Thoracic aorta (tissue), 2 donors: ENCODE measurements at regions not wholly inside any gene's neighbourhood (a gene's known extent, or its start where the extent isn't known, plus 50 kb on each side); places are given as distances from the start of the nearest gene placed in this dataset.

Experiments
- ATAC-seq: fragments of 150-250 bp; one replicate; pipeline ENCODE4 v1.8.0; 2017; ENCODE audit warnings: low read depth; ENCODE audit not compliant: insufficient number of reproducible peaks, low FRiP score
- DNase-seq: peaks from one replicate; pipeline ENCODE4 v3.0.0-alpha.2; 2020; ENCODE audit warnings: low spot score
- H3K27ac ChIP-seq, 2 donors: fragments of 200-600 bp; sonication (generic); 1 replicate in 1 of 2; 2 replicates in 1 of 2; pipeline ENCODE4 v1.5.1; 2016; ENCODE audit warnings: mild to moderate bottlenecking in 2 of 2, moderate library complexity in 2 of 2
- H3K27me3 ChIP-seq: fragments of 200-600 bp; sonication (generic); replicated peaks from 2 replicates; pipeline ENCODE4 v1.6.0; 2016; ENCODE audit warnings: mild to moderate bottlenecking; ENCODE audit not compliant: insufficient read depth
- H3K36me3 ChIP-seq: fragments of 200-600 bp; sonication (generic); one replicate; pipeline ENCODE4 v1.5.1; 2016
- H3K4me1 ChIP-seq, 2 donors: fragments of 200-600 bp; sonication (generic); 1 replicate in 1 of 2; 2 replicates in 1 of 2; pipeline versions ENCODE4 v1.5.1 to v1.6.0; 2016; ENCODE audit warnings: low read depth in 2 of 2, mild to moderate bottlenecking in 1 of 2; ENCODE audit not compliant: control insufficient read depth in 1 of 2
- H3K4me3 ChIP-seq: fragments of 200-600 bp; sonication (generic); 2 replicates; pipeline ENCODE4 v1.5.1; 2016; ENCODE audit warnings: mild to moderate bottlenecking
- H3K9me3 ChIP-seq: fragments of 200-600 bp; sonication (generic); 2 replicates; pipeline ENCODE4 v1.5.1; 2016
- CTCF ChIP-seq: fragments of 200-600 bp; sonication (generic); IDR thresholded peaks from one replicate; pipeline ENCODE4 v1.5.1; 2019; ENCODE audit warnings: antibody characterized with exemption

- Histone ChIP-seq H3K27me3 (no peaks in the 10 kb centered on the region), H3K4me1 (peaks cover 0 to 13% of the 10 kb centered on the region in 2 donors), H3K9me3 (no peaks in the 10 kb centered on the region), H3K4me3 (no peak overlapping the region), H3K36me3 (no peaks in the 10 kb centered on the region), H3K27ac (no peak overlapping the region)
- ATAC-seq = no peak
- no peak for TF ChIP-seq CTCF
- DNase-seq = no peak
Measured at GRCh38 chr15:72936691-72937679, 115.3 kb upstream of the NEO1 start.

- Histone ChIP-seq H3K4me1 (peaks cover 0 to 13% of the 10 kb centered on the region in 2 donors), H3K9me3 (no peaks in the 10 kb centered on the region), H3K27ac (no peak overlapping the region), H3K27me3 (no peaks in the 10 kb centered on the region), H3K4me3 (no peak overlapping the region), H3K36me3 (no peaks in the 10 kb centered on the region)
- DNase-seq (no peak), ATAC-seq (no peak)
- no peak for TF ChIP-seq CTCF
Measured at GRCh38 chr15:72936237-72936636, 116.0 kb upstream of the NEO1 start.

- peaks cover 0 to 13% of the 10 kb centered on the region in 2 donors for H3K4me1 ChIP-seq
- no peaks in the 10 kb centered on the region for H3K36me3 ChIP-seq
- no peak for TF ChIP-seq CTCF
- H3K9me3 ChIP-seq = no peaks in the 10 kb centered on the region
- H3K4me3 ChIP-seq = no peak overlapping the region
- ATAC-seq = no peak
- DNase-seq = no peak
- H3K27me3 ChIP-seq = no peaks in the 10 kb centered on the region
- no peak overlapping the region for H3K27ac ChIP-seq
Measured at GRCh38 chr15:72935521-72935920, 116.7 kb upstream of the NEO1 start.

- TF ChIP-seq CTCF = no peak
- H3K27me3 ChIP-seq = no peaks in the 10 kb centered on the region
- H3K36me3 ChIP-seq = no peaks in the 10 kb centered on the region
- H3K9me3 ChIP-seq = no peaks in the 10 kb centered on the region
- H3K27ac ChIP-seq = no peak overlapping the region
- no peak for DNase-seq
- peaks cover 0 to 13% of the 10 kb centered on the region in 2 donors for H3K4me1 ChIP-seq
- ATAC-seq = no peak
- no peak overlapping the region for H3K4me3 ChIP-seq
Measured at GRCh38 chr15:72934921-72935320, 117.3 kb upstream of the NEO1 start.

- no peak for DNase-seq
- H3K27ac ChIP-seq = peak overlapping the region; percentile 10 to 44
- peaks cover 0 to 13% of the 10 kb centered on the region in 2 donors for H3K4me1 ChIP-seq
- no peaks in the 10 kb centered on the region for H3K27me3 ChIP-seq
- no peak overlapping the region for H3K4me3 ChIP-seq
- no peak for ATAC-seq
- H3K9me3 ChIP-seq = no peaks in the 10 kb centered on the region
- H3K36me3 ChIP-seq = no peaks in the 10 kb centered on the region
- no peak for TF ChIP-seq CTCF
Measured at GRCh38 chr15:72933976-72934375, 118.3 kb upstream of the NEO1 start.
